ENCODE measurements at regions not wholly inside any gene's neighbourhood (a gene's known extent, or its start where the extent isn't known, plus 50 kb on each side); places are given as distances from the start of the nearest gene placed in this dataset.
A peak's percentile ranks its signal among the peaks of the same experiment; 100 is the strongest.

- Histone ChIP-seq H3K27ac (ENCODE audit: low read length) (no peak overlapping the region), H3K4me3 (ENCODE audit: low read length in 2 of 2) (no peak overlapping the region), H3K4me1 (ENCODE audit: control insufficient read depth, insufficient read depth, low read length) (no peaks in the 10 kb centered on the region), H3K36me3 (ENCODE audit: control insufficient read depth in 2 of 2, insufficient read depth in 2 of 2, low read length in 2 of 2) (no peaks in the 10 kb centered on the region), H3K27me3 (ENCODE audit: control insufficient read depth in 1 of 2, insufficient read depth in 2 of 2, low read length in 2 of 2) (no peaks in the 10 kb centered on the region), H3K9me3 (ENCODE audit: control insufficient read depth in 2 of 2, low read length in 2 of 2) (no peaks in the 10 kb centered on the region), H3K9ac (ENCODE audit: low read length in 2 of 2) (no peak overlapping the region)
Measured at GRCh38 chr6:168865522-168865921, 388.1 kb downstream of the THBS2 start.

DNA sequence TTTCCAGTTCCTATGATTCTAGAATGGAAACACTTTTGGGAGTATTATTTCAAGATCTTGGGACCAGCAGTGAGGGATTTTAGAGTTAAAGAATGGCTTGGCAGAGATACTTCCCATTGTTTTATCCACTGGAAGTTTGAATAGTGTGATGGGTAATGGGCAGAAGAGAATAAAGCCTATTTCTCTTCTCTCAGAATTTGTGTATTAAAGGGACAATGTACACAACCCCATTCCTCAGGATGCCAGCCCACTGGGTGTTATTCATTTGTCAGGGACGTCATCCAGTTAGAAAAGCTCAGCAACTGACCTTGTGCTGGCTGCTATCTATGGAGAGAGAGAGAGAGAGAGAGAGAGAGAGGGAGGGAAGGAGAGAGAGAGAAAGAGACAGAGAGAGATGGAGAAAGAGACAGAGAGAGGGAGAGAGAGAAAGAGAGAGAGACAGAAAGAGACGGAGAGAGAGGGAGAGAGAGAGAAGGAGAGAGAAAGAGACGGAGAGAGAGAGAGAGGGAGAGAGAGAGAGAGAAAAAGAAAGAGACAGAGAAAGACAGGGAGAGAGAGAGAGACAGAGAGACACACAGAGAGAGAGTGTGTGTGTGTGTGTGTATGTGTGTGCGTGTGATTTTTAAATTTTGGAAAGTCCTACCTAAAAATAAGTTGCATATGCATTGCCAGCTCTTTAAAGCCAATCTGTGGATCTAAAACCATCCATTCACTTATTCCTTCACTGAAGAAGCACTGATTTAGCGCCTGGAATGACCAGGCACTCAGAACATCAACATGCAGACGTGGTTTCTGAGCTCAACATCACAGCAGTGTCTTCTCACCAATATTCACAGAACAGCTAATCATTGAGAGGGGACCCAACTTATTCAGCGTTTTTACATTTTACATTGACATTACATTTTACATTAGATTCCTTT lies 388.8 kb downstream of the THBS2 start:
- no peak overlapping the region for H3K9ac ChIP-seq (ENCODE audit: low read length in 2 of 2)

GRCh38 chr6:168863467-168863866 lies 390.2 kb downstream of the THBS2 start:
- Histone ChIP-seq H3K4me3 (ENCODE audit: low read length in 2 of 2) (no peak overlapping the region), H3K4me1 (ENCODE audit: control insufficient read depth, insufficient read depth, low read length) (peaks cover under 1% of the 10 kb centered on the region), H3K27me3 (ENCODE audit: control insufficient read depth in 1 of 2, insufficient read depth in 2 of 2, low read length in 2 of 2) (no peaks in the 10 kb centered on the region), H3K27ac (ENCODE audit: low read length) (no peak overlapping the region), H3K9ac (ENCODE audit: low read length in 2 of 2) (no peak overlapping the region), H3K9me3 (ENCODE audit: control insufficient read depth in 2 of 2, low read length in 2 of 2) (no peaks in the 10 kb centered on the region), H3K36me3 (ENCODE audit: control insufficient read depth in 2 of 2, insufficient read depth in 2 of 2, low read length in 2 of 2) (no peaks in the 10 kb centered on the region)

More for the DNA sequence above, 388.8 kb downstream of the THBS2 start:
- Histone ChIP-seq H3K4me1 (ENCODE audit: control insufficient read depth, insufficient read depth, low read length) (no peaks in the 10 kb centered on the region), H3K27ac (ENCODE audit: low read length) (no peak overlapping the region), H3K9me3 (ENCODE audit: control insufficient read depth in 2 of 2, low read length in 2 of 2) (no peaks in the 10 kb centered on the region), H3K4me3 (ENCODE audit: low read length in 2 of 2) (no peak overlapping the region), H3K27me3 (ENCODE audit: control insufficient read depth in 1 of 2, insufficient read depth in 2 of 2, low read length in 2 of 2) (no peaks in the 10 kb centered on the region), H3K36me3 (ENCODE audit: control insufficient read depth in 2 of 2, insufficient read depth in 2 of 2, low read length in 2 of 2) (no peaks in the 10 kb centered on the region)

- no peak overlapping the region for H3K4me3 ChIP-seq (ENCODE audit: low read length in 2 of 2)
- H3K27ac ChIP-seq (ENCODE audit: low read length) = no peak overlapping the region
- H3K9me3 ChIP-seq (ENCODE audit: control insufficient read depth in 2 of 2, low read length in 2 of 2) = no peaks in the 10 kb centered on the region
- no peak overlapping the region for H3K9ac ChIP-seq (ENCODE audit: low read length in 2 of 2)
- H3K4me1 ChIP-seq (ENCODE audit: control insufficient read depth, insufficient read depth, low read length) = peaks cover 3% of the 10 kb centered on the region
- no peaks in the 10 kb centered on the region for H3K27me3 ChIP-seq (ENCODE audit: control insufficient read depth in 1 of 2, insufficient read depth in 2 of 2, low read length in 2 of 2)
- H3K36me3 ChIP-seq (ENCODE audit: control insufficient read depth in 2 of 2, insufficient read depth in 2 of 2, low read length in 2 of 2) = no peaks in the 10 kb centered on the region
Measured at GRCh38 chr6:168862346-168862980, 391.2 kb downstream of the THBS2 start.

DNA sequence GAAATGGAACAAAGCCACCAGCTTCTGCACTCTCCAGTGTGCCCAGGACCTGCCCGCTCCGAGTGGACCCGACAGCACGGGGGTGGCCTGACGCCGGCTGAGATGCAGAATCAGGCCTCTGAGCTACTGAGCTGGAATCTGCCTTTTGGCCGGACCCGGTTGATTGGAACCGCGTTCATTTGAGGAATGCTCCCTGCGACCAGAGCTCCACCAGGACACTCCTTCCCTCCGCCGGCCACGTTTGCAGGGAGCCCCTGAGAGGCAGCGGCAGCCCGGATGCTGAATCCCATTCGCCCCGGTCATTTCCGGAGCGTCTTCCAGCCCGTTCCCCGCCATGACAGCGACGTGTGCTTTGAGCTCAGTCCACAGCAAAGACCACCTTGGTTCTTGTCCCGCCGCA lies 392.7 kb downstream of the THBS2 start:
- Histone ChIP-seq H3K27me3 (ENCODE audit: control insufficient read depth in 1 of 2, insufficient read depth in 2 of 2, low read length in 2 of 2) (no peaks in the 10 kb centered on the region), H3K9me3 (ENCODE audit: control insufficient read depth in 2 of 2, low read length in 2 of 2) (no peaks in the 10 kb centered on the region), H3K36me3 (ENCODE audit: control insufficient read depth in 2 of 2, insufficient read depth in 2 of 2, low read length in 2 of 2) (no peaks in the 10 kb centered on the region), H3K27ac (ENCODE audit: low read length) (no peak overlapping the region), H3K4me3 (ENCODE audit: low read length in 2 of 2) (no peak overlapping the region), H3K9ac (ENCODE audit: low read length in 2 of 2) (no peak overlapping the region), H3K4me1 (ENCODE audit: control insufficient read depth, insufficient read depth, low read length) (peaks cover 3% of the 10 kb centered on the region)

GRCh38 chr6:168860341-168860740 lies 393.3 kb downstream of the THBS2 start:
- Histone ChIP-seq H3K36me3 (ENCODE audit: control insufficient read depth in 2 of 2, insufficient read depth in 2 of 2, low read length in 2 of 2) (no peaks in the 10 kb centered on the region), H3K27ac (ENCODE audit: low read length) (no peak overlapping the region), H3K9ac (ENCODE audit: low read length in 2 of 2) (no peak overlapping the region), H3K4me1 (ENCODE audit: control insufficient read depth, insufficient read depth, low read length) (peaks cover 3% of the 10 kb centered on the region), H3K27me3 (ENCODE audit: control insufficient read depth in 1 of 2, insufficient read depth in 2 of 2, low read length in 2 of 2) (no peaks in the 10 kb centered on the region), H3K4me3 (ENCODE audit: low read length in 2 of 2) (no peak overlapping the region), H3K9me3 (ENCODE audit: control insufficient read depth in 2 of 2, low read length in 2 of 2) (no peaks in the 10 kb centered on the region)

DNA sequence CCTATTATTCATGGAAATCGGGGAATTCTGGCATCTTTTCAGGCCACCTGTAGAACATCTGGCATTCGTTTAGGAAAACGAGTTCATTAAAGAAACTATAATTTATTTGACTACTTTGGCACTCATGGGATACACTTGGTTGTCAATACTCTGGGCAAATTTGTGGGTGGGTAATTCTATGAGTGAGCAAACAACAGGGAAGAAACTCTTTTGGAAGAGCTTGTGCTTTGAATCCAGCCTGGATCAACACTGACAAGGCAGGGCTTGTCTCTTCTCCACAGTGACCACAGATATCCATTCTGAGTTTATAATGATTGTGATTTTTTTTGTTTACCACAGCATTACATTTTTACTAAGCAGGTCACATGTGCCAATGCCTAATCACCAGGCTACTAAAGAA lies 394.7 kb downstream of the THBS2 start:
- peaks cover 3% of the 10 kb centered on the region for H3K4me1 ChIP-seq (ENCODE audit: control insufficient read depth, insufficient read depth, low read length)
- no peak overlapping the region for H3K9ac ChIP-seq (ENCODE audit: low read length in 2 of 2)
- no peak overlapping the region for H3K4me3 ChIP-seq (ENCODE audit: low read length in 2 of 2)
- H3K36me3 ChIP-seq (ENCODE audit: control insufficient read depth in 2 of 2, insufficient read depth in 2 of 2, low read length in 2 of 2) = no peaks in the 10 kb centered on the region
- H3K27ac ChIP-seq (ENCODE audit: low read length) = no peak overlapping the region
- no peaks in the 10 kb centered on the region for H3K27me3 ChIP-seq (ENCODE audit: control insufficient read depth in 1 of 2, insufficient read depth in 2 of 2, low read length in 2 of 2)
- no peaks in the 10 kb centered on the region for H3K9me3 ChIP-seq (ENCODE audit: control insufficient read depth in 2 of 2, low read length in 2 of 2)

DNA sequence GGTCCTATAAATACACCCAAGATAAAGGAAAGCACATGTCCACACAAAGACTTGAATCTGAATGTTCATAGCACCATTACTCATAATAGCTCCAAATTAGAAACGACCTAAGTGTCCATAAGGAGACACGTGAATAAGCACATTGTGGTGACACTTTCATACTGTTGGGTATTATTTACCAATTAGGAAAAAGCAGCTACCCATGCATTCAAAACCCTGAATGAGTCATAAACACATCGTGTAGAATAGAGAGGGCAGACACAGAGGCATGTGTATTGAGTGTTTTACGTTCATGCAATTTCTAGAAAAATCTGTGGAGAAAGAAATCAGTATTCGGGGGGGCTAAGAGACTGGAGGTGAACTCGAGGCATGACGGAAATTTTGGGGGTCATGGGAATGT lies 396.7 kb downstream of the THBS2 start:
- Histone ChIP-seq H3K4me3 (ENCODE audit: low read length in 2 of 2) (no peak overlapping the region), H3K36me3 (ENCODE audit: control insufficient read depth in 2 of 2, insufficient read depth in 2 of 2, low read length in 2 of 2) (no peaks in the 10 kb centered on the region), H3K9ac (ENCODE audit: low read length in 2 of 2) (no peak overlapping the region), H3K4me1 (ENCODE audit: control insufficient read depth, insufficient read depth, low read length) (peaks cover 7% of the 10 kb centered on the region), H3K9me3 (ENCODE audit: control insufficient read depth in 2 of 2, low read length in 2 of 2) (no peaks in the 10 kb centered on the region), H3K27ac (ENCODE audit: low read length) (no peak overlapping the region), H3K27me3 (ENCODE audit: control insufficient read depth in 1 of 2, insufficient read depth in 2 of 2, low read length in 2 of 2) (no peaks in the 10 kb centered on the region)

GRCh38 chr6:168852376-168852884 lies 401.2 kb downstream of the THBS2 start:
- H3K4me3 ChIP-seq (ENCODE audit: low read length in 2 of 2) = peak overlapping the region; percentile 62 to 71
- H3K27me3 ChIP-seq (ENCODE audit: control insufficient read depth in 1 of 2, insufficient read depth in 2 of 2, low read length in 2 of 2) = no peaks in the 10 kb centered on the region
- H3K9me3 ChIP-seq (ENCODE audit: control insufficient read depth in 2 of 2, low read length in 2 of 2) = no peaks in the 10 kb centered on the region
- H3K27ac ChIP-seq (ENCODE audit: low read length) = no peak overlapping the region
- no peaks in the 10 kb centered on the region for H3K36me3 ChIP-seq (ENCODE audit: control insufficient read depth in 2 of 2, insufficient read depth in 2 of 2, low read length in 2 of 2)
- peak overlapping the region in 1 of 2 donors; percentile 31 for H3K9ac ChIP-seq (ENCODE audit: low read length in 2 of 2)
- peaks cover 12% of the 10 kb centered on the region for H3K4me1 ChIP-seq (ENCODE audit: control insufficient read depth, insufficient read depth, low read length)

GRCh38 chr6:168851460-168852375 lies 401.9 kb downstream of the THBS2 start:
- H3K9ac ChIP-seq (ENCODE audit: low read length in 2 of 2) = peak overlapping the region; percentile 31 to 51
- H3K27ac ChIP-seq (ENCODE audit: low read length) = no peak overlapping the region
- no peaks in the 10 kb centered on the region for H3K27me3 ChIP-seq (ENCODE audit: control insufficient read depth in 1 of 2, insufficient read depth in 2 of 2, low read length in 2 of 2)
- no peaks in the 10 kb centered on the region for H3K36me3 ChIP-seq (ENCODE audit: control insufficient read depth in 2 of 2, insufficient read depth in 2 of 2, low read length in 2 of 2)
- peaks cover 12% of the 10 kb centered on the region for H3K4me1 ChIP-seq (ENCODE audit: control insufficient read depth, insufficient read depth, low read length)
- no peaks in the 10 kb centered on the region for H3K9me3 ChIP-seq (ENCODE audit: control insufficient read depth in 2 of 2, low read length in 2 of 2)
- H3K4me3 ChIP-seq (ENCODE audit: low read length in 2 of 2) = peak overlapping the region; percentile 62 to 71
